Endodermal cell (in vitro differentiated cells): ENCODE measurements at regions not wholly inside any gene's neighbourhood (a gene's known extent, or its start where the extent isn't known, plus 50 kb on each side); places are given as distances from the start of the nearest gene placed in this dataset.
A peak's percentile ranks its signal among the peaks of the same experiment; 100 is the strongest.

Experiments used
- DNase-seq: peaks from one replicate; pipeline ENCODE4 v3.0.0-alpha.2; 2017
- H3K27ac ChIP-seq: 2 replicates; pipeline ENCODE4 v1.5.1; 2013; ENCODE audit warnings: mild to moderate bottlenecking, low read depth, low read length, moderate library complexity
- H3K27me3 ChIP-seq: 2 replicates; pipeline ENCODE4 v1.6.1; 2013; ENCODE audit warnings: mild to moderate bottlenecking, low read length, moderate library complexity; ENCODE audit not compliant: insufficient read depth, control insufficient read depth, poor library complexity, severe bottlenecking
- H3K36me3 ChIP-seq: 2 replicates; pipeline ENCODE4 v1.7.0; 2013; ENCODE audit warnings: mild to moderate bottlenecking, low read length, moderate library complexity; ENCODE audit not compliant: control insufficient read depth, insufficient read depth
- H3K4me1 ChIP-seq: one replicate; pipeline ENCODE4 v1.7.0; 2013; ENCODE audit warnings: low read length; ENCODE audit not compliant: control insufficient read depth, insufficient read depth
- H3K4me3 ChIP-seq: 2 replicates; pipeline ENCODE4 v1.5.1; 2013; ENCODE audit warnings: mild to moderate bottlenecking, low read length, moderate library complexity
- H3K9ac ChIP-seq: 2 replicates; pipeline ENCODE4 v1.6.1; 2013; ENCODE audit warnings: mild to moderate bottlenecking, low read length, moderate library complexity; ENCODE audit not compliant: poor library complexity, severe bottlenecking; ENCODE audit errors: extremely low read depth
- H3K9me3 ChIP-seq: 2 replicates; pipeline ENCODE4 v1.6.1; 2013; ENCODE audit warnings: mild to moderate bottlenecking, low read length, moderate library complexity; ENCODE audit not compliant: control insufficient read depth
- H3K27ac Mint-ChIP-seq: 2 replicates; pipeline ENCODE4 v1.8.0; 2020; ENCODE audit warnings: mixed read lengths
- H3K27me3 Mint-ChIP-seq: 2 replicates; pipeline ENCODE4 v1.8.0; 2021; ENCODE audit warnings: mild to moderate bottlenecking, mixed read lengths; ENCODE audit not compliant: insufficient read depth
- H3K36me3 Mint-ChIP-seq: 2 replicates; pipeline ENCODE4 v1.8.0; 2020; ENCODE audit warnings: low read depth, mixed read lengths
- H3K4me1 Mint-ChIP-seq: 2 replicates; pipeline ENCODE4 v1.8.0; 2020; ENCODE audit warnings: mixed read lengths
- H3K4me3 Mint-ChIP-seq: 2 replicates; pipeline ENCODE4 v1.8.0; 2020; ENCODE audit warnings: mild to moderate bottlenecking, moderate library complexity, mixed read lengths
- H3K9me3 Mint-ChIP-seq: 2 replicates; pipeline ENCODE4 v1.8.0; 2020; ENCODE audit warnings: mild to moderate bottlenecking, mixed read lengths
- CTCF ChIP-seq: fragments of 200-600 bp; sonication (generic); conservative IDR thresholded peaks from 2 replicates; pipeline ENCODE4 v1.5.0; 2021; ENCODE audit warnings: antibody characterized with exemption, mild to moderate bottlenecking
- WGBS, 2 experiments: methylation state at CpG; one replicate each; pipeline versions ENCODE4 v1.1.5 to v1.1.7; 2013; ENCODE audit warnings: missing lambda C conversion rate in 2 of 2, mixed read lengths in 1 of 2; ENCODE audit not compliant: insufficient coverage in 1 of 2, insufficient read length in 1 of 2; 5-methylcytosine and 5-hydroxymethylcytosine counted together

- H3K4me1 Mint-ChIP-seq: peaks cover 17% of the 10 kb centered on the region
- DNase-seq: peak; percentile 11
- peaks cover 3% of the 10 kb centered on the region for H3K27me3 Mint-ChIP-seq
- Histone ChIP-seq H3K9ac (no peak overlapping the region), H3K4me1 (peaks cover 8% of the 10 kb centered on the region), H3K27me3 (no peaks in the 10 kb centered on the region), H3K4me3 (no peak overlapping the region), H3K36me3 (no peaks in the 10 kb centered on the region), H3K27ac (no peak overlapping the region), H3K9me3 (no peaks in the 10 kb centered on the region)
- no peak overlapping the region for H3K4me3 Mint-ChIP-seq
- TF ChIP-seq CTCF: no peak
- 80 to 100% methylated on average over 1 of the region's 2 CpGs for WGBS, 2 experiments
- no peaks in the 10 kb centered on the region for H3K9me3 Mint-ChIP-seq
- no peaks in the 10 kb centered on the region for H3K36me3 Mint-ChIP-seq
- no peak overlapping the region for H3K27ac Mint-ChIP-seq
These were observed 200.5 kb downstream of the UACA start for GRCh38 chr15:70562906-70563305.

- Histone ChIP-seq H3K27me3 (no peaks in the 10 kb centered on the region), H3K9ac (no peak overlapping the region), H3K4me1 (peaks cover 8% of the 10 kb centered on the region), H3K9me3 (no peaks in the 10 kb centered on the region), H3K27ac (no peak overlapping the region), H3K36me3 (no peaks in the 10 kb centered on the region), H3K4me3 (no peak overlapping the region)
- no peak overlapping the region for H3K4me3 Mint-ChIP-seq
- peak; percentile 25 for DNase-seq
- peaks cover 17% of the 10 kb centered on the region for H3K4me1 Mint-ChIP-seq
- no peak for TF ChIP-seq CTCF
- 92 to 93% methylated on average over 6 to 7 of the region's 7 CpGs for WGBS, 2 experiments
- H3K9me3 Mint-ChIP-seq: no peaks in the 10 kb centered on the region
- H3K36me3 Mint-ChIP-seq: no peaks in the 10 kb centered on the region
- H3K27me3 Mint-ChIP-seq: peaks cover 3% of the 10 kb centered on the region
- no peak overlapping the region for H3K27ac Mint-ChIP-seq
These were observed 201.5 kb downstream of the UACA start for GRCh38 chr15:70561885-70562284.

- no peaks in the 10 kb centered on the region for H3K9me3 ChIP-seq
- WGBS, 2 experiments: 80% methylated on average over 4 of the region's 4 CpGs
- no peak overlapping the region for H3K9ac ChIP-seq
- H3K4me3 Mint-ChIP-seq: no peak overlapping the region
- peak; percentile 41 for DNase-seq
- no peak overlapping the region for H3K27ac Mint-ChIP-seq
- no peak overlapping the region for H3K27ac ChIP-seq
- TF ChIP-seq CTCF: peak; percentile 47
- H3K27me3 Mint-ChIP-seq: peaks cover 3% of the 10 kb centered on the region
- H3K4me1 Mint-ChIP-seq: peaks cover 13% of the 10 kb centered on the region
- H3K36me3 Mint-ChIP-seq: no peaks in the 10 kb centered on the region
- no peaks in the 10 kb centered on the region for H3K27me3 ChIP-seq
- H3K4me3 ChIP-seq: no peak overlapping the region
- H3K36me3 ChIP-seq: no peaks in the 10 kb centered on the region
- peaks cover 12% of the 10 kb centered on the region for H3K4me1 ChIP-seq
- no peaks in the 10 kb centered on the region for H3K9me3 Mint-ChIP-seq
These were observed 202.6 kb downstream of the UACA start for GRCh38 chr15:70560617-70561328.
